OCI-LY7 (cell line): ENCODE measurements at regions not wholly inside any gene's neighbourhood (a gene's known extent, or its start where the extent isn't known, plus 50 kb on each side); places are given as distances from the start of the nearest gene placed in this dataset.

Experiments
- CTCF ChIP-seq: fragments of 200-600 bp; sonication (generic); conservative IDR thresholded peaks from 2 replicates; pipeline ENCODE4 v1.5.1; 2014; ENCODE audit warnings: mild to moderate bottlenecking, antibody characterized with exemption, low read length, moderate library complexity, mixed read lengths
- EZH2phosphoT487 ChIP-seq: fragments of 200-600 bp; sonication (generic); IDR thresholded peaks from 2 replicates; pipeline ENCODE4 v1.6.1; 2018; ENCODE audit warnings: low read depth, borderline replicate concordance, mild to moderate bottlenecking, mixed run types, antibody characterized with exemption, low read length, moderate library complexity, mixed read lengths

DNA sequence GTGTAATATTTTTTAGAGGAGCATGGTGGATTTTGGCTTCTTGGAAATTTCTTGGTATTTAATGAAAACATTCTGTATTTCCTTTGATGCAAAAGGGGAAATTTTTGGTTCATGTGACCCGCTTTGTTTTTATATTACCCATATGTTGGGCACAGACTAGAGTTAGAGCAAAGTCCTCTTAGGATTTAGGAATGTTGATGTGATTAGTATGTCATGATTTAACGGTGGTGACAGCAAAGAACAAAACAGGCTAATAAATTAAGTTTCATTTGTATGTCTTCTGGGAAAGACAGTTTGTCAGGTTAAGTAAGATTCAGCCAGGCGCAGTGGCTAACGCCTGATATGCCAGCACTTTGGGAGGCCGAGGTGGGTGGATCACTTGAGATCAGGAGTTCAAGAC lies 304.6 kb downstream of the REEP3 start:
- TF ChIP-seq CTCF (no peak), EZH2phosphoT487 (no peak)
